ENCODE measurements at regions not wholly inside any gene's neighbourhood (a gene's known extent, or its start where the extent isn't known, plus 50 kb on each side); places are given as distances from the start of the nearest gene placed in this dataset.

GRCh38 chrX:40887476-40887875, 152.1 kb upstream of the MED14 start:
- no peak for TF ChIP-seq CTCF (conservative IDR thresholded peaks at IDR 0.05 in 1 of 2, IDR thresholded peaks at IDR 0.05 in 1 of 2; ENCODE audit: extremely low read depth in 1 of 2, insufficient read depth in 1 of 2, low read depth in 1 of 2, low read length in 2 of 2)
- no peak for TF ChIP-seq EZH2 (IDR thresholded peaks at IDR 0.05; ENCODE audit: borderline replicate concordance, low read length)

Data from mammary epithelial cell (primary cell).